HepG2 (cell line): ENCODE measurements at regions not wholly inside any gene's neighbourhood (a gene's known extent, or its start where the extent isn't known, plus 50 kb on each side); places are given as distances from the start of the nearest gene placed in this dataset.

Experiments used
- ATAC-seq: fragments of 200-7000 bp; cut with Tn5 transposase; 3 replicates; pipeline ENCODE4 v1.9.1; 2020; ENCODE audit warnings: mild to moderate bottlenecking, moderate library complexity
- BruUV-seq: library from RNA; stranded (reverse); fragments of 400-500 nt; replicated peaks from 2 replicates; lab custom pipeline; 2021; lab: Mats Ljungman, UMichigan
- CTCF ChIA-PET: fragments of 300-600 bp; formaldehyde crosslinking; extraction: SDS; loops from one replicate; lab custom pipeline; 2021; ENCODE audit warnings: low total read pairs, inconsistent platforms, low intra/inter-chr PET ratio; lab: Yijun Ruan, JAX
- POLR2A ChIA-PET: fragments of 350-600 bp; sonication (Branson Sonifier 250); formaldehyde crosslinking; loops from one replicate; lab custom pipeline; 2020; ENCODE audit warnings: antibody characterized with exemption, inconsistent platforms; lab: Yijun Ruan, JAX
- DNase-seq: peaks from one replicate; pipeline ENCODE4 v3.0.0-alpha.2; 2015; ENCODE audit warnings: low spot score
- FAIRE-seq: peaks from 3 replicates; lab custom pipeline; 2011; peaks lifted over from hg19 to GRCh38; lab: Jason Lieb, UNC
- H2AFZ ChIP-seq: one replicate; pipeline ENCODE4 v1.6.1; 2011; ENCODE audit warnings: low read length, inconsistent platforms
- H3K27ac ChIP-seq: fragments of 300-600 bp; 3 replicates; pipeline ENCODE4 v1.8.0; 2011; ENCODE audit warnings: mixed run types, mild to moderate bottlenecking, mixed read lengths, low read length, inconsistent platforms; ENCODE audit not compliant: insufficient read depth; ENCODE audit errors: extremely low read length
- H3K27me3 ChIP-seq, 2 experiments: fragments of 200-600 bp in 1 of 2; 2 replicates in 1 of 2; 3 replicates in 1 of 2; pipeline versions ENCODE4 v1.6.0 to v1.8.0; 2011; ENCODE audit warnings: low read length in 2 of 2, mild to moderate bottlenecking in 2 of 2, moderate library complexity in 2 of 2, inconsistent platforms in 1 of 2; ENCODE audit not compliant: insufficient read depth in 2 of 2, control insufficient read depth in 1 of 2
- H3K36me3 ChIP-seq, 2 experiments: fragments of 200-600 bp in 1 of 2; replicated peaks in 1 of 2; 2 replicates in 1 of 2; 3 replicates in 1 of 2; pipeline versions ENCODE4 v1.5.1 to v1.8.0; 2011; ENCODE audit warnings: low read length in 2 of 2, inconsistent platforms in 1 of 2; ENCODE audit not compliant: insufficient read depth in 2 of 2, control insufficient read depth in 1 of 2
- H3K4me1 ChIP-seq: 2 replicates; pipeline ENCODE4 v1.5.1; 2012; ENCODE audit warnings: low read length, inconsistent platforms; ENCODE audit not compliant: insufficient read depth
- H3K4me2 ChIP-seq: 2 replicates; pipeline ENCODE4 v1.6.0; 2011; ENCODE audit warnings: low read depth, low read length, inconsistent platforms
- H3K4me3 ChIP-seq, 3 experiments: fragments of 200-600 bp in 1 of 3; sonication (generic), shearing (Covaris generic) in 1 of 3; replicated peaks in 1 of 3; 2 replicates each; pipeline ENCODE4 v1.5.1; 2011 to 2016; ENCODE audit warnings: low read length in 3 of 3, inconsistent platforms in 2 of 3, low read depth in 2 of 3, mild to moderate bottlenecking in 2 of 3, control low read depth in 1 of 3, mixed read lengths in 1 of 3; ENCODE audit not compliant: insufficient read depth in 1 of 3
- H3K79me2 ChIP-seq: one replicate; pipeline ENCODE4 v1.6.1; 2011; ENCODE audit warnings: low read length, inconsistent platforms; ENCODE audit not compliant: insufficient read depth
- H3K9ac ChIP-seq: 2 replicates; pipeline ENCODE4 v1.6.0; 2011; ENCODE audit warnings: mild to moderate bottlenecking, low read depth, low read length, inconsistent platforms; ENCODE audit not compliant: insufficient read depth
- H3K9me3 ChIP-seq: 2 replicates; pipeline ENCODE4 v1.5.1; 2012; ENCODE audit warnings: mild to moderate bottlenecking, low read length
- H4K20me1 ChIP-seq: 2 replicates; pipeline ENCODE4 v1.6.0; 2011; ENCODE audit warnings: inconsistent platforms, mild to moderate bottlenecking, low read length, moderate library complexity; ENCODE audit not compliant: insufficient read depth
- AKNA ChIP-seq: sonication (generic); formaldehyde crosslinking; IDR thresholded peaks from 2 replicates; pipeline ENCODE4 v1.4.0; 2020; ENCODE audit warnings: missing genetic modification reagents, borderline replicate concordance
- DR1 ChIP-seq: sonication (generic); formaldehyde crosslinking; IDR thresholded peaks from 2 replicates; pipeline ENCODE4 v1.8.0; 2021; ENCODE audit warnings: mild to moderate bottlenecking, missing genetic modification reagents, inconsistent platforms
- FLYWCH1 ChIP-seq: sonication (generic); formaldehyde crosslinking; IDR thresholded peaks from 2 replicates; pipeline ENCODE4 v1.8.1; 2023; ENCODE audit warnings: mild to moderate bottlenecking, missing genetic modification reagents
- HNRNPLL ChIP-seq: fragments of 200-400 bp; formaldehyde crosslinking; IDR thresholded peaks from 2 replicates; pipeline ENCODE4 v1.6.1; 2017; ENCODE audit warnings: mild to moderate bottlenecking, low read depth, low read length; ENCODE audit not compliant: poor library complexity, severe bottlenecking
- REL ChIP-seq: sonication (generic); formaldehyde crosslinking; conservative IDR thresholded peaks from 2 replicates; pipeline ENCODE4 v1.8.0; 2022; ENCODE audit warnings: mild to moderate bottlenecking, missing genetic modification reagents, moderate library complexity
- SOX5 ChIP-seq: IDR thresholded peaks from 2 replicates; pipeline ENCODE4 v1.6.1; 2016; ENCODE audit warnings: borderline replicate concordance
- TAF15 ChIP-seq: fragments of 200-400 bp; formaldehyde crosslinking; IDR thresholded peaks from one replicate; pipeline ENCODE4 v1.6.1; 2018; ENCODE audit warnings: mild to moderate bottlenecking, low read depth, low read length; ENCODE audit not compliant: poor library complexity, severe bottlenecking
- ZNF34 ChIP-seq: sonication (generic); formaldehyde crosslinking; IDR thresholded peaks from 2 replicates; pipeline ENCODE4 v1.4.0; 2020; ENCODE audit warnings: mild to moderate bottlenecking, missing genetic modification reagents, borderline replicate concordance
- ZNF512 ChIP-seq: sonication (generic); formaldehyde crosslinking; IDR thresholded peaks from 2 replicates; pipeline ENCODE4 v1.4.0; 2020; ENCODE audit warnings: mild to moderate bottlenecking, missing genetic modification reagents
- ZNF691 ChIP-seq: sonication (generic); formaldehyde crosslinking; IDR thresholded peaks from 2 replicates; pipeline ENCODE4 v1.4.0; 2020; ENCODE audit warnings: missing genetic modification reagents, low read depth, mild to moderate bottlenecking, borderline replicate concordance
- ZNF775 ChIP-seq: sonication (generic); formaldehyde crosslinking; IDR thresholded peaks from 2 replicates; pipeline ENCODE4 v1.4.0; 2020; ENCODE audit warnings: missing genetic modification reagents, mild to moderate bottlenecking, moderate library complexity, borderline replicate concordance
- WGBS: methylation state at CpG from one replicate; pipeline ENCODE4 v1.1.6; 2017; ENCODE audit warnings: low lambda C conversion rate; 5-methylcytosine and 5-hydroxymethylcytosine counted together
- in situ Hi-C: cut with HindIII; loops from 2 replicates; pipeline ENCODE4 v1.10.0; 2017; ENCODE audit warnings: low pct_unique_long_range_greater_than_20kb; ENCODE audit not compliant: extremely low pct_ligation_motif_present
- intact Hi-C: fragments of 100-400 bp; cut with micrococcal nuclease; formaldehyde crosslinking; loops from one replicate; pipeline ENCODE4 v1.10.0; 2022; ENCODE audit not compliant: unreplicated experiment

GRCh38 chr2:174662459-174662858, 64.9 kb upstream of the WIPF1 start:
- FAIRE-seq: no peak
- Histone ChIP-seq H3K4me2 (no peak overlapping the region), H3K9me3 (no peaks in the 10 kb centered on the region), H3K27me3 (peaks cover 2 to 23% of the 10 kb centered on the region in 2 experiments; a peak in 4 of 5 replicates), H4K20me1 (no peaks in the 10 kb centered on the region), H3K4me1 (no peaks in the 10 kb centered on the region), H3K79me2 (no peaks in the 10 kb centered on the region), H3K36me3 (no peaks in the 10 kb centered on the region), H3K4me3 (no peak overlapping the region), H2AFZ (no peak overlapping the region), H3K9ac (no peak overlapping the region)
- 18% methylated on average over 3 of the region's 3 CpGs for WGBS
- intact Hi-C loops: no loop called here
- no peak for DNase-seq
- in situ Hi-C loops: no loop called here
- POLR2A ChIA-PET: no interaction called here
- CTCF ChIA-PET: no interaction called here
- ATAC-seq: no peak
- BruUV-seq: no TSS peak
- TF ChIP-seq DR1 (CRISPR knock-in tag) (no peak), AKNA (CRISPR knock-in tag) (no peak), ZNF691 (CRISPR knock-in tag) (no peak), HNRNPLL (no peak), SOX5 (CRISPR knock-in tag) (no peak), ZNF775 (CRISPR knock-in tag) (no peak), FLYWCH1 (CRISPR knock-in tag) (no peak), ZNF34 (CRISPR knock-in tag) (no peak), REL (CRISPR knock-in tag) (no peak), ZNF512 (CRISPR knock-in tag) (no peak), TAF15 (no peak)
- TF ChIP-seq, all 625 proteins: peak for 0
- no peak overlapping the region for H3K27ac ChIP-seq
